ENCODE measurements at regions not wholly inside any gene's neighbourhood (a gene's known extent, or its start where the extent isn't known, plus 50 kb on each side); places are given as distances from the start of the nearest gene placed in this dataset.

- peaks cover 11% of the 10 kb centered on the region for H3K9me3 ChIP-seq (ENCODE audit: control insufficient read depth, low read length)
- H3K9ac ChIP-seq (ENCODE audit: extremely low read depth, low read length, poor library complexity, severe bottlenecking): peak overlapping the region; percentile 68
- no peaks in the 10 kb centered on the region for H3K36me3 ChIP-seq (ENCODE audit: control insufficient read depth, insufficient read depth, low read length)
- peak overlapping the region; percentile 90 for H3K27ac ChIP-seq (ENCODE audit: low read depth, low read length)
- TF ChIP-seq CTCF (conservative IDR thresholded peaks at IDR 0.05): peak; percentile 28
- Mint-ChIP-seq H3K4me3 (peak overlapping the region; percentile 90), H3K27me3 (ENCODE audit: insufficient read depth) (peaks cover 14% of the 10 kb centered on the region), H3K36me3 (ENCODE audit: low read depth) (peaks cover 2% of the 10 kb centered on the region), H3K27ac (peak overlapping the region; percentile 99), H3K4me1 (no peaks in the 10 kb centered on the region), H3K9me3 (peaks cover 7% of the 10 kb centered on the region)
- DNase-seq: no peak
- no peaks in the 10 kb centered on the region for H3K4me1 ChIP-seq (ENCODE audit: control insufficient read depth, insufficient read depth, low read length)
- peak overlapping the region; percentile 89 for H3K4me3 ChIP-seq (ENCODE audit: low read length)
- WGBS, 2 experiments (ENCODE audit: insufficient coverage in 1 of 2, insufficient read length in 1 of 2): 2 to 3% methylated on average over 8 to 23 of the region's 23 CpGs
- peaks cover 5% of the 10 kb centered on the region for H3K27me3 ChIP-seq (ENCODE audit: control insufficient read depth, insufficient read depth, low read length, poor library complexity, severe bottlenecking)
Observed at GRCh38 chr2:61763605-61764034, 90.2 kb downstream of the FAM161A start.

DNA sequence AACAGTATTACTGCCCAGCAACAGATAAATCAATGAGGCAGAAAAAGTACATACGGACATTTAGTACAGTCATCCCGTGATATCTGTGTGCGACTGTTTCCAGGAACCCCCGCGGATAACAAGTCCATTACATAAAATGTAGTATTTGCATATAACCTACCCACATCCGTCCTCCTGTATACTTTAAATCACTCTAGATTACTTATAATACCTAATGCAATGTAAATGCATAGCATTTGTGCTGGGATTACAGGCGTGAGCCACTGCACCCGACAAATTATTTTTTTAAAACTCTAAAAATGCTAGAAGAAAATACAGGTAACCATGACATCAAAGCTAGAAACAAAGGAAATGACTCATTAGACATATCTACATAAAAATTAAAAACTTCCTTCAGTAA lies 91.6 kb downstream of the FAM161A start:
- no peak overlapping the region for H3K27ac Mint-ChIP-seq
- peaks cover 7% of the 10 kb centered on the region for H3K9me3 Mint-ChIP-seq
- H3K36me3 Mint-ChIP-seq (ENCODE audit: low read depth): peaks cover 2% of the 10 kb centered on the region
- WGBS, 2 experiments (ENCODE audit: insufficient coverage in 1 of 2, insufficient read length in 1 of 2): 90 to 97% methylated on average over 7 to 8 of the region's 8 CpGs
- no peak overlapping the region for H3K4me3 Mint-ChIP-seq
- H3K9ac ChIP-seq (ENCODE audit: extremely low read depth, low read length, poor library complexity, severe bottlenecking): no peak overlapping the region
- no peak for TF ChIP-seq CTCF (conservative IDR thresholded peaks at IDR 0.05)
- peaks cover 11% of the 10 kb centered on the region for H3K9me3 ChIP-seq (ENCODE audit: control insufficient read depth, low read length)
- H3K4me1 Mint-ChIP-seq: no peaks in the 10 kb centered on the region
- no peaks in the 10 kb centered on the region for H3K36me3 ChIP-seq (ENCODE audit: control insufficient read depth, insufficient read depth, low read length)
- no peak overlapping the region for H3K27ac ChIP-seq (ENCODE audit: low read depth, low read length)
- H3K4me3 ChIP-seq (ENCODE audit: low read length): no peak overlapping the region
- peaks cover 19% of the 10 kb centered on the region for H3K27me3 Mint-ChIP-seq (ENCODE audit: insufficient read depth)
- peaks cover 5% of the 10 kb centered on the region for H3K27me3 ChIP-seq (ENCODE audit: control insufficient read depth, insufficient read depth, low read length, poor library complexity, severe bottlenecking)
- no peak for DNase-seq
- no peaks in the 10 kb centered on the region for H3K4me1 ChIP-seq (ENCODE audit: control insufficient read depth, insufficient read depth, low read length)

- Histone ChIP-seq H3K9me3 (ENCODE audit: control insufficient read depth, low read length) (peaks cover 1% of the 10 kb centered on the region), H3K27me3 (ENCODE audit: control insufficient read depth, insufficient read depth, low read length, poor library complexity, severe bottlenecking) (peaks cover 5% of the 10 kb centered on the region), H3K27ac (ENCODE audit: low read depth, low read length) (no peak overlapping the region), H3K4me1 (ENCODE audit: control insufficient read depth, insufficient read depth, low read length) (no peaks in the 10 kb centered on the region), H3K9ac (ENCODE audit: extremely low read depth, low read length, poor library complexity, severe bottlenecking) (no peak overlapping the region), H3K4me3 (ENCODE audit: low read length) (no peak overlapping the region), H3K36me3 (ENCODE audit: control insufficient read depth, insufficient read depth, low read length) (no peaks in the 10 kb centered on the region)
- Mint-ChIP-seq H3K4me3 (no peak overlapping the region), H3K27me3 (ENCODE audit: insufficient read depth) (peaks cover 15% of the 10 kb centered on the region), H3K9me3 (peaks cover 5% of the 10 kb centered on the region), H3K27ac (no peak overlapping the region), H3K36me3 (ENCODE audit: low read depth) (peaks cover 2% of the 10 kb centered on the region), H3K4me1 (no peaks in the 10 kb centered on the region)
- DNase-seq: no peak
- TF ChIP-seq CTCF (conservative IDR thresholded peaks at IDR 0.05): no peak
- 100% methylated on average over 1 of the region's 2 CpGs; no CpG with 5 or more reads in 1 of the 2 experiments for WGBS, 2 experiments (ENCODE audit: insufficient coverage in 1 of 2, insufficient read length in 1 of 2)
Observed at GRCh38 chr2:61759718-61760117, 94.1 kb downstream of the FAM161A start.
